ENCODE measurements at regions not wholly inside any gene's neighbourhood (a gene's known extent, or its start where the extent isn't known, plus 50 kb on each side); places are given as distances from the start of the nearest gene placed in this dataset.
A peak's percentile ranks its signal among the peaks of the same experiment; 100 is the strongest.

- Mint-ChIP-seq H3K27me3 (ENCODE audit: low read depth) (no peaks in the 10 kb centered on the region), H3K27ac (ENCODE audit: unreplicated experiment) (no peak overlapping the region), H3K4me3 (ENCODE audit: unreplicated experiment) (no peak overlapping the region), H3K36me3 (ENCODE audit: low read depth) (no peaks in the 10 kb centered on the region), H3K9me3 (ENCODE audit: low read depth) (peaks cover 5% of the 10 kb centered on the region), H3K4me1 (ENCODE audit: low read depth) (peaks cover 12% of the 10 kb centered on the region)
- TF ChIP-seq CTCF (IDR thresholded peaks at IDR 0.05) = no peak
- DNase-seq (ENCODE audit: low spot score) = no peak
Observed at GRCh38 chr5:31100047-31100575, 93.4 kb upstream of the CDH6 start.

GRCh38 chr5:31098811-31099210 is 94.7 kb upstream of the CDH6 start:
- no peak for DNase-seq (ENCODE audit: low spot score)
- Mint-ChIP-seq H3K36me3 (ENCODE audit: low read depth) (no peaks in the 10 kb centered on the region), H3K27me3 (ENCODE audit: low read depth) (no peaks in the 10 kb centered on the region), H3K4me3 (ENCODE audit: unreplicated experiment) (no peak overlapping the region), H3K9me3 (ENCODE audit: low read depth) (peaks cover 5% of the 10 kb centered on the region), H3K4me1 (ENCODE audit: low read depth) (peaks cover 12% of the 10 kb centered on the region), H3K27ac (ENCODE audit: unreplicated experiment) (no peak overlapping the region)
- no peak for TF ChIP-seq CTCF (IDR thresholded peaks at IDR 0.05)

DNA sequence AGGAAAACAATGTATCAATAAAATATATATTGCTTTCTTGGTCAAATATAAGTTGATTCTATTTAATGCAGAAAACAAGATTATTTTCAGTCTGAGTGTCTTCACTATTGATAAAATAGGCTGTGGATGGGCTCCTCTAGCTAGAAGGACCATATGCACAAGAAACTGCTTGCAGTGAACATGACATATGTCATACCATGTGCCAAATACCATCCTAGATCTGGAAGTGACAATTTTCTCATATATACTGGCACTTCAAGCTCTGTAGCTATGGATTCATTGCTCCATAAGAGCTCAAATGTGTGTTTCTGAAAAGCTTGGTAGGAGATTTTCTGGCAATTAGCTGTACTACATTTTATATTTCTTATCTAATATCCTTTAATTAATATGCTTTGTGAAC is 95.6 kb upstream of the CDH6 start:
- peaks cover 10% of the 10 kb centered on the region for H3K9me3 Mint-ChIP-seq (ENCODE audit: low read depth)
- no peak for DNase-seq (ENCODE audit: low spot score)
- no peaks in the 10 kb centered on the region for H3K27me3 Mint-ChIP-seq (ENCODE audit: low read depth)
- no peak overlapping the region for H3K4me3 Mint-ChIP-seq (ENCODE audit: unreplicated experiment)
- H3K4me1 Mint-ChIP-seq (ENCODE audit: low read depth) = peaks cover 12% of the 10 kb centered on the region
- no peaks in the 10 kb centered on the region for H3K36me3 Mint-ChIP-seq (ENCODE audit: low read depth)
- TF ChIP-seq CTCF (IDR thresholded peaks at IDR 0.05) = no peak
- H3K27ac Mint-ChIP-seq (ENCODE audit: unreplicated experiment) = no peak overlapping the region

DNA sequence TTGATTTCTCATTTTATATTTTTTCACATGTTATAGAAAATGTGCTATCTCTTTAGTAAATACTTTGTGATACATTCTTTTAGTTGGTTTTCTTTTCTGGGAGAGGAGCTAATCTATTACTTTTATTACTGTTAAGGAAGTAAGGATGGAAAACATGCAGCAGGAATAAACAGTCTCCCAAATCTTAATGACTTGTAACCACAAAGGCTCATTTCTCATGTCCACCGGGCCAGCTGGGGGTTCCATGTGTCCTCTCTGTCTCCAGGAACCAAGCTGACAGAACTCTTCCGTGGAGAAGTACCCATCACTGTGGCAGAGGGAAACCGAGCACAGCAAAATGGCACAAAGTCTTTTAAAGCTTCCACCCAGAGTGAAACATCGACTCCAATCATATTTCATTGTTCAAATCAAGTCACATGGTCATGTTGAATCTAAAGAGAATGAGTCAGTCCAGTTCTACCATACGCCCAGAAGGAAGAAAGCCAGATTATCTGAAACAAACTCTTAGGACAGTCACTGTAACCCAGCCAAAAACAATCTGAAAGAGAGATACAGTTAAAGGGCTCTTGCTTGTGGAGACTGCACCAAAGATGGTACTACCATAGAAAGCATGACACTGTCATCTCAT is 97.1 kb upstream of the CDH6 start:
- Mint-ChIP-seq H3K4me3 (ENCODE audit: unreplicated experiment) (no peak overlapping the region), H3K4me1 (ENCODE audit: low read depth) (peaks cover 12% of the 10 kb centered on the region), H3K36me3 (ENCODE audit: low read depth) (no peaks in the 10 kb centered on the region), H3K9me3 (ENCODE audit: low read depth) (peaks cover 13% of the 10 kb centered on the region), H3K27me3 (ENCODE audit: low read depth) (no peaks in the 10 kb centered on the region), H3K27ac (ENCODE audit: unreplicated experiment) (peak overlapping the region; percentile 87)
- TF ChIP-seq CTCF (IDR thresholded peaks at IDR 0.05) = no peak
- DNase-seq (ENCODE audit: low spot score) = no peak

GRCh38 chr5:31095796-31096195 is 97.7 kb upstream of the CDH6 start:
- no peak for DNase-seq (ENCODE audit: low spot score)
- Mint-ChIP-seq H3K9me3 (ENCODE audit: low read depth) (peaks cover 13% of the 10 kb centered on the region), H3K27ac (ENCODE audit: unreplicated experiment) (no peak overlapping the region), H3K4me1 (ENCODE audit: low read depth) (peaks cover 12% of the 10 kb centered on the region), H3K4me3 (ENCODE audit: unreplicated experiment) (no peak overlapping the region), H3K36me3 (ENCODE audit: low read depth) (no peaks in the 10 kb centered on the region), H3K27me3 (ENCODE audit: low read depth) (no peaks in the 10 kb centered on the region)
- no peak for TF ChIP-seq CTCF (IDR thresholded peaks at IDR 0.05)
